Duodenal mucosa (tissue), 2 donors: ENCODE measurements at regions not wholly inside any gene's neighbourhood (a gene's known extent, or its start where the extent isn't known, plus 50 kb on each side); places are given as distances from the start of the nearest gene placed in this dataset.

Experiments used
- H3K27ac ChIP-seq: one replicate; pipeline ENCODE4 v1.7.0; 2013; ENCODE audit warnings: low read depth, low read length
- H3K27me3 ChIP-seq, 2 donors: one replicate each; pipeline ENCODE4 v1.7.0; 2013; ENCODE audit warnings: low read length in 2 of 2, control low read depth in 1 of 2; ENCODE audit not compliant: insufficient read depth in 2 of 2, control insufficient read depth in 1 of 2
- H3K36me3 ChIP-seq, 2 donors: one replicate each; pipeline ENCODE4 v1.7.0; 2013; ENCODE audit warnings: low read length in 2 of 2, control low read depth in 1 of 2; ENCODE audit not compliant: insufficient read depth in 2 of 2, control insufficient read depth in 1 of 2
- H3K4me1 ChIP-seq, 2 donors: one replicate each; pipeline ENCODE4 v1.7.0; 2013; ENCODE audit warnings: low read length in 2 of 2, control low read depth in 1 of 2; ENCODE audit not compliant: insufficient read depth in 2 of 2, control insufficient read depth in 1 of 2
- H3K4me3 ChIP-seq, 2 donors: one replicate each; pipeline ENCODE4 v1.7.0; 2013; ENCODE audit warnings: low read length in 2 of 2, low read depth in 1 of 2
- H3K9ac ChIP-seq, 2 donors: one replicate each; pipeline ENCODE4 v1.7.0; 2013; ENCODE audit warnings: low read length in 2 of 2, low read depth in 1 of 2
- H3K9me3 ChIP-seq, 2 donors: one replicate each; pipeline ENCODE4 v1.7.0; 2013; ENCODE audit warnings: low read length in 2 of 2, control low read depth in 1 of 2; ENCODE audit not compliant: control insufficient read depth in 1 of 2

DNA sequence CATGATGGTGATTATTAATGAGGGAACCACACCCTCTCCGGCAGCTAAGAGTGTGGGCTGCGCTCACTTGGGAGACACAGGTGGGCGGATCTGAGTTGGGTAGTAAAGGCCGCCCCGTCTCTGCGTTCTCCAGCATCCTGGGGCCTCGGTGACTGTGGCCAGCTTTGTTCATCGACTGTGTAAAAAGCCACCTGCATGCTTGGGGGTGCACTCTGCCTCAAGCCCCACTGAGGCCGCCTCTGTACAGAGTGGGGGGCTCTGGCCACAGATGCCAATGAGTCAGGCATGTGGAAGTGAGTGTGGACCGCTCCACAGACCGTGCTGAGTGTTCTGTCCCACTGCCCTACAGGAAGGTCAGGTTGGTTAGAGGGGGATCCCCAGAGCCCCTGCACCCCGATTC, 192.7 kb downstream of the SHANK2 start:
- no peak overlapping the region for H3K4me3 ChIP-seq
- H3K9ac ChIP-seq: no peak overlapping the region
- no peak overlapping the region for H3K27ac ChIP-seq
- no peaks in the 10 kb centered on the region for H3K27me3 ChIP-seq
- H3K9me3 ChIP-seq: no peaks in the 10 kb centered on the region
- peaks cover 0 to 7% of the 10 kb centered on the region in 2 donors for H3K36me3 ChIP-seq
- H3K4me1 ChIP-seq: no peaks in the 10 kb centered on the region

DNA sequence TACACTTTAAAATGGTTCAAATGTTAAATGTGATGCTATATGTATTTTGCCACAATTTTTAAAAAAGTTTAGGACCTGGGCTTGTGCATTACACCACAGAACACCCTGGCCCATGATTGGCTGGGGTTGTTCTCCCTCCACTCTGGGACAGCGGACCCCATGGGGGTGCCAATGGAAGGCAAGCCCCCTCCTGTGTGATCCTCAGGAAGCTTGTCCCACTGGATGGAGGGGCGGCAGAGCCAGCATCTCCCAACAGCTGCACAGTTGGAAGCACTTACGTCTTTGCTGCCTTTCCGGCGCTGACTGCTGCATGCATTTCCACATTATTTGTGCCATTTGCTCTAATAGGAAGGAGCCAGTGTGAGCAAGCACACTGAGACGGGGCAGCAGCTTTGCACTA, 196.5 kb downstream of the SHANK2 start:
- Histone ChIP-seq H3K36me3 (peaks cover 0 to 7% of the 10 kb centered on the region in 2 donors), H3K4me1 (no peaks in the 10 kb centered on the region), H3K4me3 (no peak overlapping the region), H3K9me3 (no peaks in the 10 kb centered on the region), H3K27ac (no peak overlapping the region), H3K9ac (no peak overlapping the region), H3K27me3 (no peaks in the 10 kb centered on the region)
